Glomerular visceral epithelial cell (primary cell): ENCODE measurements at regions not wholly inside any gene's neighbourhood (a gene's known extent, or its start where the extent isn't known, plus 50 kb on each side); places are given as distances from the start of the nearest gene placed in this dataset.
A peak's percentile ranks its signal among the peaks of the same experiment; 100 is the strongest.

Experiments used
- DNase-seq: peaks from one replicate; pipeline ENCODE4 v3.0.0-alpha.2; 2016; ENCODE audit errors: extremely low spot score

GRCh38 chr10:120960725-120961124, 109.6 kb downstream of the WDR11 start:
- no peak for DNase-seq

- no peak for DNase-seq
Observed at GRCh38 chr10:120961795-120962755, 110.9 kb downstream of the WDR11 start.

- DNase-seq: no peak
Observed at GRCh38 chr10:120962756-120963593, 111.8 kb downstream of the WDR11 start.

- no peak for DNase-seq
Observed at GRCh38 chr10:120963594-120964220, 112.5 kb downstream of the WDR11 start.

GRCh38 chr10:120966657-120967045, 115.5 kb downstream of the WDR11 start:
- no peak for DNase-seq

GRCh38 chr10:120969219-120969645, 118.1 kb downstream of the WDR11 start:
- no peak for DNase-seq

- no peak for DNase-seq
Observed at GRCh38 chr10:120970595-120971529, 119.7 kb downstream of the WDR11 start.

GRCh38 chr10:120971671-120972070, 120.5 kb downstream of the WDR11 start:
- no peak for DNase-seq

GRCh38 chr10:120972259-120972658, 121.1 kb downstream of the WDR11 start:
- DNase-seq: no peak

GRCh38 chr10:120975072-120975867, 124.1 kb downstream of the WDR11 start:
- no peak for DNase-seq

- no peak for DNase-seq
Observed at GRCh38 chr10:120975868-120976225, 124.7 kb downstream of the WDR11 start.

- no peak for DNase-seq
Observed at GRCh38 chr10:120977897-120978296, 126.7 kb downstream of the WDR11 start.

- DNase-seq: peak; percentile 13
Observed at GRCh38 chr10:120978589-120979252, 127.6 kb downstream of the WDR11 start.

GRCh38 chr10:120979435-120980278, 128.5 kb downstream of the WDR11 start:
- peak; percentile 1 for DNase-seq

- no peak for DNase-seq
Observed at GRCh38 chr10:120980279-120981255, 129.4 kb downstream of the WDR11 start.

- DNase-seq: no peak
Observed at GRCh38 chr10:120981601-120982391, 130.6 kb downstream of the WDR11 start.

GRCh38 chr10:120982507-120982906, 131.3 kb downstream of the WDR11 start:
- DNase-seq: no peak
